PC-3 (cell line): ENCODE measurements at regions not wholly inside any gene's neighbourhood (a gene's known extent, or its start where the extent isn't known, plus 50 kb on each side); places are given as distances from the start of the nearest gene placed in this dataset.

ENCODE experiments used
- CTCF ChIP-seq: fragments of 300-600 bp; sonication (generic); conservative IDR thresholded peaks from 2 replicates; pipeline ENCODE4 v1.5.1; 2017; ENCODE audit warnings: antibody characterized with exemption, low read depth, mild to moderate bottlenecking, low read length
- EZH2 ChIP-seq: fragments of 300-600 bp; sonication (generic); IDR thresholded peaks from one replicate; pipeline ENCODE4 v1.6.1; 2017; ENCODE audit warnings: antibody characterized with exemption, mild to moderate bottlenecking, low read length; ENCODE audit not compliant: unreplicated experiment
- EZH2phosphoT487 ChIP-seq: fragments of 300-600 bp; sonication (generic); IDR thresholded peaks from 2 replicates; pipeline ENCODE4 v1.6.1; 2018; ENCODE audit warnings: mild to moderate bottlenecking, antibody characterized with exemption, low read length, borderline replicate concordance

DNA sequence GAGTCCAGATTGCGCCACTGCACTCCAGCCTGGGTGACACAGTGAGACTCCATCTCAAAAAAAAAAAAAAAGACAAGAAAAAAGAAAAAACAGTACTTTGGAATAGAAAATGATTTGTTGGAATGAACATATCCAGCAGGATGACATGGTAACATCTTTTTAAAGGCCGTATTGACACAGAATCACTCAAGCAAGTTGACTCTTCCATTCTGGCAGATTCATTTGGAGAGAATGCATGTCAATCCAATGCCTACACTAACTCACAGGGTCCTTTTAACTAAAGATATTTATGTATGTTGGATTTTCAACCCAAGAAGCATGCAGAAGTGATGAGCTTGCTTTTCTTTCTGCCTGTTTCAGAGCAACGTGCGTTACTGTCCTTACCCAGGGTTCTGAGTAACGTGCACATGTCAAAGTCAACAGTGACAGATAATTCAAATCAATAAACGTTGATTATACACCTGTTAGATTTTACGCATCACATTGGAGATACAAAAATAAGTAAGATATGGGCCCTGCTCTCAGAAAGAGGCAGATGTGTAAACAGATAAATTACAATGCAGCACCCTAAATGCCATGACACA, 77.1 kb upstream of the FNDC3B start:
- no peak for TF ChIP-seq CTCF
- TF ChIP-seq EZH2: no peak
- TF ChIP-seq EZH2phosphoT487: no peak
